Femur (tissue), 1 donor: ENCODE measurements at regions not wholly inside any gene's neighbourhood (a gene's known extent, or its start where the extent isn't known, plus 50 kb on each side); places are given as distances from the start of the nearest gene placed in this dataset.
A peak's percentile ranks its signal among the peaks of the same experiment; 100 is the strongest.

Experiments used
- DNase-seq: peaks from one replicate; pipeline ENCODE4 v3.0.0-alpha.2; 2017

DNA sequence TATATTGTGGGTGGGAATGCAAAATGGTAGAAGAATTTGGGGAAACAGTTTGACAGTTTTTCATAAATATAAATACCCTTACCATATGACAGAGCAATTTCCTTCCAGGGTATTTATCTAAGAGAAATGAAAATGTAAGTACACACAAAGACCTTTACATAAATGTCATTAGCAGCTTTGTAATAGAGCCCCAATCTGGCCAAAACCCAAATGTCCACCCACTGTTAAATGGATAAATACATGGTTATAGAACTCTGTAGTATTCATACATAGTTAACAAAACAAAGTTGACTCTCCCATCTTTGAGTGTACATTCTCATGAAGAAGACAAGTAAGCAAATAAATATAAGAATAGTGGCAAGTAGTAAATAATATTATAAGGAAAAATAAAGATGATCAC lies 514.8 kb upstream of the NOX3 start:
- no peak for DNase-seq

DNA sequence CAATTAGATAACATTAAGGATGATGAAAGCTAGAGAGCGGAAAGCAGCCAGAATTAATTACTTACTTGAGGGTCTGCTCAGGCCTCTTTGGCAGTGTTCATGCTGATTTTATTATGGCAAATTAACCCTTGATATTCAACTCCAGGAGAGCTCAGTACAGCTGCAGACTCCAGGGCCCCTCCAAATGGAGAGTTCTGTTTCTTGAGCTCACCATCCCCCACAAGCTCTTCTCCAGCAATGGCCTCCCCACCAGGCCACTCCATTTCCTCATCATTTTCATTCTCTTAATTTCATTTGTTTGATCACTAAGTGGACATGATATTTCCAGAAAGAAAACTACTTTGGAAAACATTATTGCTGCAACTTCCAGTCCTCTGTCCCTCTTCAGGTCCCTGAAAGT lies 513.3 kb upstream of the NOX3 start:
- DNase-seq = no peak

DNA sequence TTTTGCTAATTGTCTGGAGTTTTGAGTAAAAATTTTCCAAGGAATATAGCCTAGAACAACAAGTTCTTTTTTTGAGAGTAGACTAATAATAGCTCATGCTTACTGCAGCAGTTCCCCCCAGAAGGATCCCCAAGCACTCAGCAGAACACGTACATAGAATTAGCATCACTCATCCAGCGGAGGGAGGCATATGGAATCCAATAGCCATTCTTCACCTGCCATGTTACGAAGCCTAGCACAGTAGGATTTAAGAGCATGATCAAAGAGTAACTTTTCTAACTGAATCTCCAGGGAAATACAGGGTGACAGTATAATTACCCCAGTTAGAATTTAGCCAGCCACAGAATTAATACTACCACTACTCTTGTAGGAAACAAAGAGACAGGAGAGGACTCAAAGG lies 511.7 kb upstream of the NOX3 start:
- DNase-seq = no peak

DNA sequence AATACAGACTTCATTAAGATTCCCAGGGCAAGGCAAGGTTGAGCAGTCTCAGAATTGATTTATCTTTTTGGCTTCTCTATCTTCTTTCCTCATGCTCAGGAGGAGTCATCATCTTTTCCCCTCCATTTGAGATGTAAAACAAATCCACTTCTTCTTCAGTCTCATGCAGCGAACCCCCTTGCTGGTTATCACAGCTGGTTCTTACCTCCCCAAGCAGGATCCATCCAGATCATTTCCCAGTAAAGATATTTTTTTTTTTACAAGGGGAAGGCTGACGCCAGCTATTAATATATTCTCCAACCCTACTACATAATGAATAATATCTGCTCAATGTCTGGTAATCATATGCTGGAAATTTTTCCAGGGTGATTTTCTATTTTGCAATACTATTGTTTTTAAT lies 508.9 kb upstream of the NOX3 start:
- DNase-seq = no peak

DNA sequence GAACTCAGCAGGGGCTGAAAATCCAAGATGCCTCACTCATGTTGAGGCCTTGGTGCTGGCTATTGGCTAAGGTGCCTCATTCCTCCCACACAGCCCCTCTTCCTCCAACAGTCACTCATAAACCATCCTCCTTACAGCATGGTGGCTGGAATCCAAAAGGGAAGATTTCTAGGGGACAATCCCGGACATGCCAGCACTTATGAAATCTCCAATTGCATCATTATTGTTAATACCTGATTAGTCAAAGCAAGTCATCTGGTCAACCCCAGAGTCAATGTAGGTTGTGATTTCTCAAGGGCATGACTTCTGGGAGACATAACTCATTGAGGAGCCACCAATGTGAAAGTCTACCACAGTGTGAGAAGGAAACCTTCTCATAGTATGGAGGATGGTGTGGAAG lies 506.6 kb upstream of the NOX3 start:
- DNase-seq = no peak

DNA sequence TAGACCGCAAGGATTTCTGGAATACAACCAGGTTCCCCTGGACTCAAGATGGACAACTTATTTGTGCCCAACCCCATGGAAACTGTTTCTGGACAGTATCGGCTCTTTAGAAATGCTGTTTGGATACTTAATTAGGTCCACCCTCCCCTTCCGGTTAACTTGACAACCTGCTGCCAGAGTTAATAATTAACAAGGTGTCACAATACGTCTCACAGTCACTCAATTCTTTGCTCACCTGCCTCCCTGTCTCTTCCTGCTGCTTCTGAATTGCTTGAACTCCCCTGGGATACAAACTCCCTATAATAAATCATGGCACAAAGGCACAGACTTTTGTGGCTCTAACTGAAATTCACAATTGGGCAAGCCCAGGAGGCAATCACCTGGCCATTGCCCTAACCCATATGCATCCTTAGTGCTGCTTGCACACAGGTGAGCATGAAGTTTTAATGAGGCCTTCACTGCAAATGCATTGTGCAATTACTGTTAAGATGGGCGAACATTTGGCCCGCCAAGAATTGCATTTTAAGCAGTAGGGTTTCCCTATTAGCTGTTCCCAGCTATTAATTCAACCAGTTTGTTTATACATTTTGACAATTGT lies 504.4 kb upstream of the NOX3 start:
- no peak for DNase-seq

DNA sequence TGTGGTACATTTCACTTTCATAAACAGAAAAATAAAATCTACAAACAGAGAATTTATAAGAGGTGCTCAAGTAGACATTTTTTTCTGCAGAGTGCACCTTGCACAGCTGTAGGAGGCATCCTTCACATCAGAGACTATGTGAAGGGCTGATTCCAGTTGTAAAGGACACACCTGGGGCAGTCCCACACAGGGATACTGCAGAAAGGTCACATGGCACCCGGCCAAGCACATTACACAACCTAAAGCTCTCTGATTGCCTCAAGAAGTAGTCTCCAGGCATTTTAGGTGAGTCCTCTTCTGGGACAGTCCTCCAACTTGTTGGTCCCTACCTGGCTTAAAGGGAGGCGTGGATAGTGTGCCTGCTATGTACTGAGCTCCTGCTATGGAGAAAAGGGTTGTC lies 502.9 kb upstream of the NOX3 start:
- DNase-seq = no peak

DNA sequence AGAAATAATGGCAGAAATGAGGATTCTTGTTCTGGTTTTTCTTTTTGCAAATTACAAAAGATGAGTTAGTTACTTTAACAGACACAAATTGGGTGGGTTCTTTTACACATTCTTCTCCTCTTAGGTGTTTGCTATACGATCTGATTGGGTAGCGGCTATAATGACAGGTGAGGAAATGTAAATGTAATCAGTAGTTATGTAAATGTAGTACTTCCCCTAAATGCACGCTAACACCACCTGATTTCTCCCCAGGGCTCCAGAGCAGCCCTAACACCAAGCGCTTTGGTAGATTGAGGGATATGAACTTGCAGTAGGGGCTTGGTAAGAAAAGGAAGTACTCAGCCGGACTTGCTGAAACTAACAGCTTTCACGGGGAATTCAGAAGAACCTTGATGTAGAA lies 499.4 kb upstream of the NOX3 start:
- no peak for DNase-seq

DNA sequence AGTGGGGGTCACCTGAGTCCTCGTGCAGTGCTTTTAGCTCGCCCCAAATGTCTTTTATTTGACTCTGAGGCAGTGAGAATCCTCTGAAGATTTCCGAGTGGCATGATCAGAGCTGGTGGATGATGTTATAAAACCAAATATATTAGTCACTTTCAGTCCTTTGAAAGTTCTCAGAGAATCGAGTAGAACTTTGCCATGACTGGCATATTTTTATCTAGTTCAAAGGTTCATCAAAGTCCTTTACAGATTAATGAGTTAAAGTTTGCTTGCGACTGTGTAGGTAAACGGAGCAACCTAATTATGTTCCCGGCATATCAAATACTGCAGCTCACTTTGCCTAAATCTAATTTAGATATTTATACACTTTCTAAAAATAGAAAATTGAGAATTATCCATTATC lies 498.5 kb upstream of the NOX3 start:
- DNase-seq = no peak

DNA sequence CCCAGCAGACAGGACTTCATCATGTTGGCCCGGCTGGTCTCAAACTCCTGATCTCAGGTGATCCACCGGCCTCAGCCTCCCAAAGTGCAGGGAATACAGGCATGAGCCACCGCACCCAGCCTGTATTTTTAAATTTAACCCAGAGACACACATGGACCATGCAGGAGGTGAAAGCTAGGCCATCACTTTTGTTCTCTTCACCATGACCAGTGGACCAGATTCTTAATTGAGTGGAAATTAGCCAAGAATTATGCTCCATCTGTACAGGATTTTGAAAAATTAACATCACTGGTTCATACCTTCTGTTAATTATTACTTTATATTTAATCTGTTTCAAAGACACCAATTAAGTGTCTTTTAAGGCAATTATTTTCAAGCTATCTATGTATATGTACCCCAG lies 493.6 kb upstream of the NOX3 start:
- DNase-seq = no peak

DNA sequence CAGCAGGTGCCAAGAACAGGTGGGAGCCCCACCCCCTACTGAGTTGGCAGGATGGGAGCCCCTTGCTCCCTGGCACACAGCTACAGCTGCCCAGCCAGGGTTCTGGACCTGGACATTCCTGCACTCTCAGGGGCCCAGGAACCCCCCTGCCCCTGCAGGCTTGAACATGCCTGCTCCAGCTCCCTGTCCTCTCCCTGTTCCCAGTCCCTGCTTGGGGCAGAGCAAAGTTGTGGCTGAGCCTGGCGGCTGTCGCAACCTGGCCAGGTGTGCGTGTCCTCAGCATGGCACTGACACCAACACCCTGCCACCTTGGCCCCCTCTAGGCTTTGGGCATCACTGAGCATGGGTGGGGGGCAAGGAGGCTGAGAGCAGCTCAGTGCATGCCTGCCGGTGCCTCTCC lies 491.2 kb upstream of the NOX3 start:
- no peak for DNase-seq

DNA sequence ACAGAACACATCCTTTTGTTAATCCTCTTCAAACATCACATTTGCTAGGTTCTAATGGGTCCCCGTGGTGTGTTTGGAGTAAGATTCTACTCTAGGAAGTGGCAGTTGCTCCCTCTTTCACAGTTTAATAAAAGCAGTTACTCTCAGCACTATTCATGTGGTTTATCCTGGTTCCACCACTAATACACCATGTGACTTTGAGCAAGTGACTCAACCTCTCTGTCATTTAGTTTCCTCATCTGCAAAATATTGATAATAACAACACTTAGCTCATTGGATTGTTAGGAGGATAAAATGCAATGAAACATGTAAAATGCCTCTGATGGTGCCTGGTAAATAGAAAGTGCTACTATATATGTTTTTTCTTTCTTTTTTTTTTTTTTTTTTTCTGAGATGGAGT lies 488.0 kb upstream of the NOX3 start:
- DNase-seq = no peak

DNA sequence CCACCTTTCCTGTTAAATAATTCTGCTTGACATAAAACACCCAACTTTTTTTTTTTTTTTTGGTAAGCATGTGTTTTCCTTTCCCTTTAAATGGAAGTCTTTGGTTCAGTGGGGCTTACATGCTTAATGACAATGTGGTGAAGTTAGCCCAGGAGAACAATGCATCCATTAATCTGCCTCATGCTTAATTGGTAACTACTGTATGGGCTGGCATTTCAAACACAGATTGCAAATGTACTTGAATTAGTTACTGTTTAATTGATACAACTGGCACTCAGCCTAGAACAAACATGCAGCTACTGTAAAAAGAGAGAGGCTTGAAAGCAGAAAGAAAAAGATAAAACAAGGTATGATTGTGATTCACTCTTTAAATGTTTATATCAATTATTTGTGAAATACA lies 483.6 kb upstream of the NOX3 start:
- DNase-seq = no peak

DNA sequence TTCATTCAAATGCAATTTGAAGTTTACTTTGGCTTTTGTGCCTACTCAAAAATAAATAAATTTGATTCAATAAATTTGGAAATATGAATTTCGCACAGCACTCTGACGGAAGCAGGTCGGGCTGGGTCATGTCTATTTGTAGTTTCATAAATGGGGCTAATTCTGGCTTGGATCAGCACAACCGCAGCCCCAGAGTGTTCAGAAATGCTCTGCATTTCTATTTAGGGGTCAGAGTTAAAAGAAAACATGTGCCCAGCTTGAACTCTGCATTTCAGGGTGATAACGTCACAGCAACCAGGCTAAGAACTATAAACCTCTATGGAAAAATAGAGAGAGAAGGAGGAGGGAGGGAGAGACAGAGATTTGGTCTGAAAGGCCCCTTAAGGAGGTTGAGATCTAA lies 480.9 kb upstream of the NOX3 start:
- peak; percentile 33 for DNase-seq

DNA sequence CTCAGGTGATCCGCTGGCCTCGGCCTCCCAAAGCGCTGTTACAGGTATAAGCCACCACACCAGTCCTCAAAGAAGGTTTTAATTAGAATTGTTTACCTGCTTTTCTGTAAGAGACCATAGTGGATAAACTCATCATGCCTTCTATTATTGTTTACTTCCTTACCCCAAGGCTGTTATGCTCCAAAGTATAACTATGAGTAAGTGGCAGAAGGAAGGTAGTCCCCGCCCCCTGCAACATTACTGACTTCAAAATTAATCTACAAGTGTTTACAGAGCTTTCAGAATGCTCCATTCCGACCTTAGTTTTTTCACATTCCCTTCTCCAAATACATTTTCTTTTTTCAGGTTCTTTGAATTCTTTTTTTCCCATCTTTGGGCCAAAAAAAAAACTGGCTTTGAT lies 480.5 kb upstream of the NOX3 start:
- DNase-seq = no peak

DNA sequence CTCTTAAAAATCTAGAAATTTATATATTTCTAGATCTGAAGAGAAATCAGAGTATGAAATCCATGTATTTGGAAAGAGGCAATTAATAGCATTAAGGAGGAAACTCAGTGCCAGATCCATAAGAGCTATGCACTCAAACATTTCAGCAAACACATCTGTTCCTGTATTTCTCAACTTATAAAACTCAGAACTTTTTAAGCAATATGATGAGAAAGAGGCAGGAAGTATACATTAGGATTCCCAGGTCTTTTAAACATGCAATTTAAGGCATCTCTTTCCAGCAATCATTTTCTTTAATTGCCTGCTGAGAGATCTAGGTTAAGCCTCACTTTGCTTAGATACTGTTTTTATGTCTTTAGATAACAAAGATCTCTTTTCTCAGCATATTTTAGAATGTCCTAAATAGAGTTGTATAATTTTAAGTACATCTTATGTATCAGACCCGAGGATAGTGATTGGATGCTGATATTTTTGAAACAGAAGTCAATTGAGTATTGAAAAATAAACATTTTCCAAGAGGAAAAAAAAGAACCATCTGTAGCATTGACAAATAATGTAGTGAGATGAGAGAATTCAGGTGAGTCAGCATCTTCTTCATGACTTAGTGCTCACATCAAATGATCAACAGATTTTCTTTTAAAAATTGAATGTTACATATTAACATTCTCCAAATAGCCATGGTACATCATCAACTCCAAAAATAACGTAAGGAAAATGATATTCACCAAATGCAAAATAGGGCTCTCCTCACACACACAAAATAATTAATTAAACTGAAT lies 461.4 kb upstream of the NOX3 start:
- DNase-seq = no peak

DNA sequence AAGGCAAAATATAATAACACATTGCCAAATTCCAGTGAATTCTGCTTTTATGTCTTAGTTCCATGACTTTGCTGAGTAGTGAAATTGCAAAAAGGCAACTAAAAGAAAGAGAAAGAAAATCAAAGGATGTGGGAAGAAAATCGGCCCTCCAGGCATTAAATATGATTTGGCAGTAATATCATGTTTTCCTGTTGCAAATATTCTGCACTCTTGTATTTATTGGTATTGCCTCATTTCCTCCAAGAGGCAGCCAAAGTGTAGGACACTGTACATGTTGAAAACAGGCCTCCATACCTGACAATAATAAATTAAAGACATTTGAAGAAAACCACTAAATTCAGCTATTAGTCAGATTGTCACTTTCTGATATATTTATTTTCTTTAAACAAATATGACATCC lies 460.0 kb upstream of the NOX3 start:
- no peak for DNase-seq

DNA sequence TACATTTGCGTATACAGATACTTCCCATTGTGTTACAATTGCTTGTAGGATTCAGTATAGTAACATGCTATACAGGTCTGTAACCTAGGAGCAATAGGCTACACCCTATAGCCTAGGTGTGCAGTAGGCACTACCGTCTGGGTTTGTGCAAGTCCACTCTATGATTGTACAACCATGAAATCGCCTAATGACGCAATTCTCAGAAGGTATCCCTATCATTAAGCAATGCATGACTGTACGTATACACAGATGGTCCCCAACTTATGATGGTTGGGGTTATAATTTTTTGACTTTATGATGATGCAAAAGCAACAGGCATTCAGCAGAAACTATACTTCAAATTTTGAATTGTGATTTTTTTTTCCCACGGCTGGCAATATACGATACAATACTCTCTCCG lies 458.2 kb upstream of the NOX3 start:
- DNase-seq = no peak

DNA sequence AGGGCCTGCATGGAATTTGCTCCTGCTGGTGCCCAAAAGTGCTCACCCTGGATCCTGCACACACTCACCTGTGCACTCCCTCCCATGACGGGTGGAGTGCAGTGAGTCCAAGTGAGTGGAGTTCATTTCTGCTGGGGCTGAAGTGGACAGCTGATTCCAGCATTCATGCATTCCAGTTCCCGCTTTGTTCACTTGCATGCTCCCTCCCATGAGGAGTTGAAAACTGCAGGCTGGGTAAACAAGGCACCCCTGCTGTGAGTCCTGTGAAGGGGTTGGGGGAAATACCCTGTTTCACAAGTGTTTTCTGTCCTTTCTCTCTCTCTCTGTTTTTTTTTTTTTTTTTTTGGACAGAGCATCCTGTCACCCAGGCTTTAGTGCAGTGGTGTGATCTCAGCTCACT lies 454.1 kb upstream of the NOX3 start:
- DNase-seq = no peak

DNA sequence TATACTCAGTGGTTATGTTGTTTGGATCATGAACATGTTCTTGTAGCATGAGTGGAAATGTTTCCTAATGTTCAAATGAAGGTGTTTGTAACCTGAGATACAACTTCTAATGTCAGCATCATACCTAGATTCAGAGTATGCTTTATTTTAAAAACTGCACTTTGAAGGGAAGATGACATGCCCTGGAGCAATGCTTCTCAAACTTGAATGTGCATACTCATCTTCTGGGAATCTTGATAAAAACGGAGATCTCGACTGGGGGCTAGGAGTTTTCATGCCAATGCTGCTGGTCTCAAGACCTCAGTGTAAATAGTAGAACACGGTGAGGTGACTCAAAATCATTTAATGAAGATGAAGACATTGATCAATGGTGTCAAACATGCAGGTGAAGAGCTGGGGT lies 440.0 kb upstream of the NOX3 start:
- DNase-seq = no peak

DNA sequence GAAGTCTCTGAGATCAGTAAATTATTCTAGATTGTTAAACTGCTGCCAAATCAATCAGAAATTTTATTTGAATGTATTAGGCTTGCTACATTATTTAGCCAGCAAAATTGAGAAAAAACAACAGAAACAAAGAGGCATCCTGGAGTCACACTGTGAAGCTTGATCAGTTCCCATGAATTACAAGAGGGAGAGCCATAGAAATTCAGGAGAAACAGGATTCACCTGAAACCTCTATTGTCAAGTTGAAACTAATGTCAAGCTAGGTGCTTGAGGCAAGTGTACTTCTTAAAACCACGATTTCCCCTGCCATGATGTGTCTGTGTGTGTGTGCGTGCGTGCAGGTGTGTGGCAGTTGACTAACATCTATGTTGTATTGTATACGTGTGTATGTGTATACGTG lies 439.1 kb upstream of the NOX3 start:
- DNase-seq = no peak

DNA sequence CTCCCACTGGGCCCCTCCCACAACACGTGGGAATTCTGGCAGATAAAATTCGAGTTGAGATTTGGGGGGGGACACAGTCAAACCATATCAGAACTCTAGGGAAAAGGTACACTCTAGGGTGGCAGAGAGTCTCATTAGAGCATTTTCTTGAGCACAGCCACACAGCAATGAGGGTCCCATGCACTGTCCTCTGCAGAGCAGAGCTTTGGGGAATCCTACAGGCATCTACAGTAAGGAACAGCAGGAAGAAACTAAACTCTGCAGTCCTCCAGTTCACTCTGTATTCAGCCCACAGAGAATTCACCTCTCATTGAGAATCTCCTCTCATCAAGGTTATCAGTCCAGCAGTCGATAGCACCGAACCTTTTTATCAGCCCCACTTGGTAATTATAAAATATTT lies 438.6 kb upstream of the NOX3 start:
- no peak for DNase-seq

DNA sequence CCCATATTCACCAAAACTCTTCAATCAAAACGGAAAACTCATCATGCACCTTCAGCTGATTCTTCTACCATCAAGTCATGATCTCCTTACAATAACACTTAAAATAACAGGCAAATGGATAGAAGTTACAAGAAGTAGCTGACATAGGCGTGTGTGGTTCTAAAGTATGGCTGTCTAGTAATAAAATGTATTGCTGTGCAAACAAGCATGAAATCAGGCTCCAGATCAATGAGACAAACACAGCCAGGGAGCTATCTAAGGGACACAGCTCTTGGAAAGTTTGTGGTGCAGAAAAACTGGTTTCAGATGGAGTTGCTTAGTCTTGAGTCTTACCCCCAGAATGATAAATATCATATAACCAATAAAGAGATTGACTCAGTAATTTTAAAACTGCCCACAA lies 434.8 kb upstream of the NOX3 start:
- no peak for DNase-seq

DNA sequence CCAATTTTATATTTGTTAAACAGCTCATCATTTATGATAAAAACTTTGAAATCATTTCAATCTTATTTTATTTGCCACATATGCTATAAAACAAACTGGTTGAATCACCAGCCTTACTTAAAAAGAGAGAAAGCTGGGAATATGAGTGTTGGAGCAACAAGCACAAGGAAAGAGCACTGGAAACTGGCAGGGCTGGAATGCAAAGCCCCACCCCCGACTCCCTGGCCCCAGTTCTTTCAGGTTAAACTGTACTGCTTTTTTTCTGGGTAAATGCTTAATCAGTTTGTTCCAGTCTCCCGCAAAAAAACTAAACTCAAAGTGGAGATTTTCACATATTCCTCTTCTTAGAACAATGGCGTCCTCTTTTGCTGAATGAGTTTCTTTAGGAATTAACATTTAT lies 433.8 kb upstream of the NOX3 start:
- DNase-seq = no peak

DNA sequence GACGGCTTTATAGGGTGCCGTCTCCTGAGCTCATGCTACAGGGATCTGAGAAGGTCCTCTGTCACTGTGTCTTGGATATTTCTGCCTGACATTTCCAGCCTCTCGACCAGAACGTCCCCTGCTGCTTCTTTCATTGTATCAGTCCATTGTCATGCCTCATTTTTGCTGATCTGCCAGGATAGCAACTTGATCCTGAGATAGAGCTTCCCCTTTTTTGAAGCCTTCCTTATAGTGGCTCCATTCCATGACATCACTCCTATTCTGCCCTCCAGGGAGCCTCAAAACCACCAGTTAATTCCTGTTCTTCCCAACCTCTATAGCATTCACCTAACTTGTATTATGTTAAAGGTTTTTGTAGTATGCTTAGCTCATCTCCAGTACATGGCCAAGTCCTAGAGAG lies 431.8 kb upstream of the NOX3 start:
- no peak for DNase-seq
